ENCODE measurements at regions not wholly inside any gene's neighbourhood (a gene's known extent, or its start where the extent isn't known, plus 50 kb on each side); places are given as distances from the start of the nearest gene placed in this dataset.

DNA sequence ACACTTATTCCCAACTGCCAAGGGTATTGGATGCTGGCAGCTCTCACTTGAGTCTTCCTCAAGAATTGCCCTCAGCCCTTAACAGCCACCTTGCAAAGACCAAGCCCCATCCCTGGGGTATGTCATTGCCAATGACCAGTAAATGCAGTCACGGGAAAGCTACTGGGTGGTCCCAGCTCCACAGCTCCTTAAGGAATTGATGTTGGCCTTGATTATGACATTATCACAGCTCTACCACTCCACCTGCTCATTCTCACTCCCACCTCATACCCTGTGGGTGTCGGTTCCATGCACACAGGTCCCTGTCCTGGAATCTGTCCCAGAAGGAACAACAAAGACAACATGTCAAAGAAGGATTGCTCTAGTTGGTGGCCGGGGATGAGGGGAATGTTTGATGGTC is 60.5 kb upstream of the GJB5 start:
- Mint-ChIP-seq H3K27ac (no peak overlapping the region), H3K4me3 (no peak overlapping the region), H3K4me1 (no peaks in the 10 kb centered on the region), H3K27me3 (peaks cover 19% of the 10 kb centered on the region), H3K9me3 (ENCODE audit: insufficient read depth) (no peaks in the 10 kb centered on the region)
- Histone ChIP-seq H3K36me3 (replicated peaks in 1 of 2; ENCODE audit: control extremely low read depth in 1 of 2, control insufficient read depth in 1 of 2, extremely low read depth in 1 of 2, insufficient read depth in 2 of 2, low read length in 1 of 2) (no peaks in the 10 kb centered on the region), H3K9ac (ENCODE audit: low read length) (no peak overlapping the region), H3K79me2 (ENCODE audit: control insufficient read depth, insufficient read depth, low read length) (no peaks in the 10 kb centered on the region), H3K27ac (ENCODE audit: low read length in 2 of 2) (no peak overlapping the region), H4K20me1 (ENCODE audit: control insufficient read depth, insufficient read depth, low read length, poor library complexity, severe bottlenecking) (no peaks in the 10 kb centered on the region), H3K27me3 (replicated peaks in 1 of 4; ENCODE audit: control extremely low read depth in 1 of 4, control insufficient read depth in 3 of 4, insufficient read depth in 4 of 4, low read length in 3 of 4) (peaks cover 0 to 3% (median 0%) of the 10 kb centered on the region in 4 experiments), H3K4me3 (ENCODE audit: control extremely low read depth in 1 of 5, extremely low read depth in 1 of 5, insufficient read depth in 1 of 5, low read depth in 2 of 5, low read length in 4 of 5) (no peak overlapping the region), H3K4me2 (replicated peaks; ENCODE audit: low read depth, low read length, poor library complexity, severe bottlenecking) (no peak overlapping the region), H2AFZ (ENCODE audit: insufficient read depth, low read depth, low read length, poor library complexity, severe bottlenecking) (no peak overlapping the region), H3K4me1 (ENCODE audit: control insufficient read depth in 2 of 2, insufficient read depth in 2 of 2, low read length in 2 of 2) (no peaks in the 10 kb centered on the region), H3K9me3 (ENCODE audit: control extremely low read depth in 1 of 3, control insufficient read depth in 2 of 3, insufficient read depth in 1 of 3, low read length in 2 of 3) (peaks cover 0 to 4% (median 0%) of the 10 kb centered on the region in 3 donors)
- intact Hi-C loops (cut with micrococcal nuclease) = no loop called here
- DNase-seq (no peak), ATAC-seq (ENCODE audit: low read depth) (no peak)
- CTCF ChIA-PET = interaction anchor here (0.9 kb wide), 1 partner anchor 18 kb away, joined by 3 read pairs; no protein-coding TSS in a partner anchor
- POLR2A ChIA-PET = no interaction called here
- no peak for TF ChIP-seq EZH2 (IDR thresholded peaks at IDR 0.05; ENCODE audit: borderline replicate concordance, insufficient read depth, low read depth, low read length, poor library complexity, severe bottlenecking)
- TF ChIP-seq, protein P1, sequence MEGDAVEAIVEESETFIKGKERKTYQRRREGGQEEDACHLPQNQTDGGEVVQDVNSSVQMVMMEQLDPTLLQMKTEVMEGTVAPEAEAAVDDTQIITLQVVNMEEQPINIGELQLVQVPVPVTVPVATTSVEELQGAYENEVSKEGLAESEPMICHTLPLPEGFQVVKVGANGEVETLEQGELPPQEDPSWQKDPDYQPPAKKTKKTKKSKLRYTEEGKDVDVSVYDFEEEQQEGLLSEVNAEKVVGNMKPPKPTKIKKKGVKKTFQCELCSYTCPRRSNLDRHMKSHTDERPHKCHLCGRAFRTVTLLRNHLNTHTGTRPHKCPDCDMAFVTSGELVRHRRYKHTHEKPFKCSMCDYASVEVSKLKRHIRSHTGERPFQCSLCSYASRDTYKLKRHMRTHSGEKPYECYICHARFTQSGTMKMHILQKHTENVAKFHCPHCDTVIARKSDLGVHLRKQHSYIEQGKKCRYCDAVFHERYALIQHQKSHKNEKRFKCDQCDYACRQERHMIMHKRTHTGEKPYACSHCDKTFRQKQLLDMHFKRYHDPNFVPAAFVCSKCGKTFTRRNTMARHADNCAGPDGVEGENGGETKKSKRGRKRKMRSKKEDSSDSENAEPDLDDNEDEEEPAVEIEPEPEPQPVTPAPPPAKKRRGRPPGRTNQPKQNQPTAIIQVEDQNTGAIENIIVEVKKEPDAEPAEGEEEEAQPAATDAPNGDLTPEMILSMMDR (IDR thresholded peaks at IDR 0.05) = no peak
- 44% methylated on average over 2 of the region's 3 CpGs for WGBS (ENCODE audit: insufficient coverage)

DNA sequence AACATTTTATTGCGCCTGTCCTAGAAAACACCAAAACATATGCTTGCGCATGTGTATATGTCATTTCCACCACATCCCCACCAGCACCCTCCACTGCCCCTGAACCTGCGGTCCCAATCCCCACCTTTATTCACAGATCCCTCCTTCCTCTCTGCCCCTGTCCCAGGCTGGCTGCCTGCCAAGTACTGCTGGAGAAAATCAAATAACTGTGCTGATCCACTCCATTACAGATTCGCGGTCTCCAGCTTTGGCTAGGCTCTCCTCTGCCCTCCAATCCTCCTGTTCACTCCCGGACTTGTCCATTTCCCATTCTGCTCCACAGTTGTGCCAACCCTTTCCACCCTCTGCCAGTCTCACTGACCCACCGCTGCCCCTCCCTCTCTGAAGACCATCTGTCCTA is 59.3 kb upstream of the GJB5 start:
- H3K9ac ChIP-seq (ENCODE audit: low read length) = no peak overlapping the region
- no peak for ATAC-seq (ENCODE audit: low read depth)
- H3K36me3 ChIP-seq (replicated peaks in 1 of 2; ENCODE audit: control extremely low read depth in 1 of 2, control insufficient read depth in 1 of 2, extremely low read depth in 1 of 2, insufficient read depth in 2 of 2, low read length in 1 of 2) = no peaks in the 10 kb centered on the region
- no peak overlapping the region for H3K4me2 ChIP-seq (replicated peaks; ENCODE audit: low read depth, low read length, poor library complexity, severe bottlenecking)
- no peak overlapping the region for H2AFZ ChIP-seq (ENCODE audit: insufficient read depth, low read depth, low read length, poor library complexity, severe bottlenecking)
- ChIA-PET CTCF (interaction anchor here (0.8 kb wide), 1 partner anchor 1062 kb away, joined by 3 read pairs; no protein-coding TSS in a partner anchor), POLR2A (no interaction called here)
- H3K4me1 Mint-ChIP-seq = no peaks in the 10 kb centered on the region
- H3K27ac Mint-ChIP-seq = no peak overlapping the region
- peaks cover 21% of the 10 kb centered on the region for H3K27me3 Mint-ChIP-seq
- H4K20me1 ChIP-seq (ENCODE audit: control insufficient read depth, insufficient read depth, low read length, poor library complexity, severe bottlenecking) = no peaks in the 10 kb centered on the region
- no peaks in the 10 kb centered on the region for H3K4me1 ChIP-seq (ENCODE audit: control insufficient read depth in 2 of 2, insufficient read depth in 2 of 2, low read length in 2 of 2)
- no peak for TF ChIP-seq EZH2 (IDR thresholded peaks at IDR 0.05; ENCODE audit: borderline replicate concordance, insufficient read depth, low read depth, low read length, poor library complexity, severe bottlenecking)
- TF ChIP-seq, protein P1 (IDR thresholded peaks at IDR 0.05) = no peak
- H3K9me3 ChIP-seq (ENCODE audit: control extremely low read depth in 1 of 3, control insufficient read depth in 2 of 3, insufficient read depth in 1 of 3, low read length in 2 of 3) = peaks cover 0 to 4% (median 0%) of the 10 kb centered on the region in 3 donors
- WGBS (ENCODE audit: insufficient coverage) = 95% methylated on average over 7 of the region's 7 CpGs
- H3K4me3 ChIP-seq (ENCODE audit: control extremely low read depth in 1 of 5, extremely low read depth in 1 of 5, insufficient read depth in 1 of 5, low read depth in 2 of 5, low read length in 4 of 5) = no peak overlapping the region
- no peak overlapping the region for H3K27ac ChIP-seq (ENCODE audit: low read length in 2 of 2)
- intact Hi-C loops (cut with micrococcal nuclease) = no loop called here
- H3K27me3 ChIP-seq (replicated peaks in 1 of 4; ENCODE audit: control extremely low read depth in 1 of 4, control insufficient read depth in 3 of 4, insufficient read depth in 4 of 4, low read length in 3 of 4) = no peaks in the 10 kb centered on the region
- no peaks in the 10 kb centered on the region for H3K9me3 Mint-ChIP-seq (ENCODE audit: insufficient read depth)
- H3K4me3 Mint-ChIP-seq = no peak overlapping the region
- no peaks in the 10 kb centered on the region for H3K79me2 ChIP-seq (ENCODE audit: control insufficient read depth, insufficient read depth, low read length)
- DNase-seq = no peak

Measured in B cell (primary cell).